ENCODE measurements at regions not wholly inside any gene's neighbourhood (a gene's known extent, or its start where the extent isn't known, plus 50 kb on each side); places are given as distances from the start of the nearest gene placed in this dataset.
A peak's percentile ranks its signal among the peaks of the same experiment; 100 is the strongest.
"Not testable (repeated sequence)": the region's sequence is repeated elsewhere in the genome, so short reads cannot be mapped to it uniquely, and the experiment has no call there.

DNA sequence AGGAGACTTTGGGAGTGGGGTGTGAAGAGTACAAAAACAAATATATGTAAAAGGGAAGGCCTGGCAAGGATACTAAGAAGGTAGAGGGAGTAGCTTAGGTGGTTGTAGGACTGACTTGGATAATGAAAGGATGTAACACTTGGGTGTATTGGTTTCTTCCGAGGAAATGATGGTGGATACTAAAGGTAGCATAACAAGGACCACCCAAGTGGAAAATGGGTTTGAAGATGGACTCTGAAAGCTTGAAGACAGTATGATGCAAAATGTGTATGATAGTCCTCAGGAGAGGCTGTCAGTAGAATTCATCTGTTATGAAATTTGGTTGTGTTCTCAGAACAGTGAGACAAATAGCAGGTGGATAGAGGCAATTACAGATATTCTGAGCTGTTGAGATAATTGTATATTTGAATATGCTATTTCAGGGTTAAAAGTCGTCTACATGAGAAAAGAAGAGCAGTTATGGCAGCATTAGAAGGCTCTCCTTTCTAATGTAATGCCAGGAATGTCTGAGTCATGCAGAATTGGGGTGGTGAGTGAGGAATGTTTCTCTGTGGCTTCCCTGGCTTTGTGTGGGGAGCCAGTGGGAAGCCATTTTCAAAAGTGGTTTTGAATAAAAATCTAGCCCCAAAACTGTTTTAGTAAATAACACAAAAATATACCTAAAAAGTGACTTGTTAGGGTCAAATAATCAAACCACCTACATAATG, 75.6 kb downstream of the FHIP1A start:
- DNase-seq (ENCODE audit: low read depth): peak; percentile 77

DNA sequence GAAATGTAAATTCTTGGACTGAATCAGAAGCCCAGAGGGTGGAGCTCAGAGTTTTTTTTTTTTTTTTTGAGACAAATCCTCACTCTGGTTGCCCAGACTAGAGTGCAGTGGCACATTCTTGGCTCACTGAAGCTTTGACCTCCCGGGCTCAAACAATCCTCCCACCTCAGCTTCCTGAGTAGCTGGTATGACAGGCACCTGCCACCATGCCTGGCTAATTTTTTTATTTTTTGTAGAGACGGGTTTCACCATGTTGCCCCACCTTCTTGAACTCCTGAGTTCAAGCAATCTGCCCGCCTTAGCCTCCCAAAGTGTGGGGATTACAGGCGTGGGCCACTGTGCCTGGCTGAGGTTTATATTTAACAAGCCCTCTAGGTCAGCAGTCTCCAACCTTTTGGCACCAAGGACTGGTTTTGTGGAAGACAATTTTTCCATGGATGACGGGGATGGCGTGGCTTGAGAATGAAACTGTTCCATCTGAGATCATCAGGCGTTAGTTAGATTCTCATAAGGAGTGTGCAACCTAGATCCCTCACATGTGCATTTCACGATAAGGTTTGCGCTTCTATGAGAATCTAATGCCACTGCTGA, 76.7 kb downstream of the FHIP1A start:
- TF ChIP-seq, protein P1, sequence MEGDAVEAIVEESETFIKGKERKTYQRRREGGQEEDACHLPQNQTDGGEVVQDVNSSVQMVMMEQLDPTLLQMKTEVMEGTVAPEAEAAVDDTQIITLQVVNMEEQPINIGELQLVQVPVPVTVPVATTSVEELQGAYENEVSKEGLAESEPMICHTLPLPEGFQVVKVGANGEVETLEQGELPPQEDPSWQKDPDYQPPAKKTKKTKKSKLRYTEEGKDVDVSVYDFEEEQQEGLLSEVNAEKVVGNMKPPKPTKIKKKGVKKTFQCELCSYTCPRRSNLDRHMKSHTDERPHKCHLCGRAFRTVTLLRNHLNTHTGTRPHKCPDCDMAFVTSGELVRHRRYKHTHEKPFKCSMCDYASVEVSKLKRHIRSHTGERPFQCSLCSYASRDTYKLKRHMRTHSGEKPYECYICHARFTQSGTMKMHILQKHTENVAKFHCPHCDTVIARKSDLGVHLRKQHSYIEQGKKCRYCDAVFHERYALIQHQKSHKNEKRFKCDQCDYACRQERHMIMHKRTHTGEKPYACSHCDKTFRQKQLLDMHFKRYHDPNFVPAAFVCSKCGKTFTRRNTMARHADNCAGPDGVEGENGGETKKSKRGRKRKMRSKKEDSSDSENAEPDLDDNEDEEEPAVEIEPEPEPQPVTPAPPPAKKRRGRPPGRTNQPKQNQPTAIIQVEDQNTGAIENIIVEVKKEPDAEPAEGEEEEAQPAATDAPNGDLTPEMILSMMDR (IDR thresholded peaks at IDR 0.05; ENCODE audit: insufficient read depth, low read length, severe bottlenecking): no peak
- H3K36me3 ChIP-seq (ENCODE audit: control insufficient read depth, insufficient read depth, low read length): peaks cover 1% of the 10 kb centered on the region
- no peaks in the 10 kb centered on the region for H3K27me3 ChIP-seq (ENCODE audit: control insufficient read depth, insufficient read depth, low read length)
- DNase-seq (ENCODE audit: low read depth) (no peak), FAIRE-seq (no peak)
- H3K4me3 ChIP-seq (ENCODE audit: low read depth, low read length): no peak overlapping the region

More for the DNA sequence above, 75.6 kb downstream of the FHIP1A start:
- FAIRE-seq: peak; percentile 70
- TF ChIP-seq, protein P1 (IDR thresholded peaks at IDR 0.05; ENCODE audit: insufficient read depth, low read length, severe bottlenecking): no peak
- Histone ChIP-seq H3K27me3 (ENCODE audit: control insufficient read depth, insufficient read depth, low read length) (no peaks in the 10 kb centered on the region), H3K36me3 (ENCODE audit: control insufficient read depth, insufficient read depth, low read length) (peaks cover 1% of the 10 kb centered on the region), H3K4me3 (ENCODE audit: low read depth, low read length) (no peak overlapping the region)

DNA sequence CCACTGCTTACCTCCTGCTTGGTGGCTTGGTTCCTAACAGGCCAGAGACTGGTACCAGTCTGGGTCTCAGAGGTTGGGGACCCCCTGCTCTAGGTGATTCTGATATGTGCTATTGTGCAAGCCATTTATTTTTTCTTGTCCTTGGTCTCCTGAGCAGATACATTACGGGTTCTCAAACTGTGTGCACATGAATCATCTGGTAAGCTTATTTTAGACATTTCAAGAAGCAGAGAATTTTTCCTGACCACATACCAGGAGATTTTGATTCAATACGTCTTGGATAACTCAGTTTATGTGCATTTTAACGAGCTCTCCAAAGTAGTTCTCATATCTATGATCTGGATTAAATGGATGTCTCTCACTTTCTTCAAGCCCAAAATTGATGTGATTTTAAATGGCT, 77.2 kb downstream of the FHIP1A start:
- Histone ChIP-seq H3K27me3 (ENCODE audit: control insufficient read depth, insufficient read depth, low read length) (no peaks in the 10 kb centered on the region), H3K4me3 (ENCODE audit: low read depth, low read length) (no peak overlapping the region), H3K36me3 (ENCODE audit: control insufficient read depth, insufficient read depth, low read length) (peaks cover 1% of the 10 kb centered on the region)
- FAIRE-seq: no peak
- DNase-seq (ENCODE audit: low read depth): no peak
- TF ChIP-seq, protein P1 (IDR thresholded peaks at IDR 0.05; ENCODE audit: insufficient read depth, low read length, severe bottlenecking): no peak

DNA sequence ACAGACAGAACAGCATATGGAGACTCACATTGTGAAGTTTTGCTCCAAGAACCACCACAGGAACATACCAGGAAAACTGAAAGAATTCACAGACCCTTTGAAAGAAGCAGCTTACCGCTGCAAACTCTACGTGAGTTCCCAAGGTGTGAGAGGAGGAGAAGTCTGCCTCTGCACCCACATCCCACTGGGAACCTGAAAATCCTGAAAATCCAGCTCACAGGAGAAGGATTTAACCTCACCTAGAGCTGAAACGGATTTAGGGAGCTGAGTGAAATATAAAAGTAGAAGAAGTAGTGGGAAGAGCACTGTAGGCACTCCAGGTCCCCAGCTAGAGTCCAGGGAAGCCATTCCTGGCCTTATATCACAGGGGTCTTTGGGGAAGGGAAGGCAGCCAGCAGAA, 80.0 kb downstream of the FHIP1A start:
- TF ChIP-seq, protein P1 (IDR thresholded peaks at IDR 0.05; ENCODE audit: insufficient read depth, low read length, severe bottlenecking): no peak
- H3K27me3 ChIP-seq (ENCODE audit: control insufficient read depth, insufficient read depth, low read length): no peaks in the 10 kb centered on the region
- H3K4me3 ChIP-seq (ENCODE audit: low read depth, low read length): no peak overlapping the region
- DNase-seq (ENCODE audit: low read depth) (no peak), FAIRE-seq (no peak)
- H3K36me3 ChIP-seq (ENCODE audit: control insufficient read depth, insufficient read depth, low read length): peaks cover 1% of the 10 kb centered on the region

DNA sequence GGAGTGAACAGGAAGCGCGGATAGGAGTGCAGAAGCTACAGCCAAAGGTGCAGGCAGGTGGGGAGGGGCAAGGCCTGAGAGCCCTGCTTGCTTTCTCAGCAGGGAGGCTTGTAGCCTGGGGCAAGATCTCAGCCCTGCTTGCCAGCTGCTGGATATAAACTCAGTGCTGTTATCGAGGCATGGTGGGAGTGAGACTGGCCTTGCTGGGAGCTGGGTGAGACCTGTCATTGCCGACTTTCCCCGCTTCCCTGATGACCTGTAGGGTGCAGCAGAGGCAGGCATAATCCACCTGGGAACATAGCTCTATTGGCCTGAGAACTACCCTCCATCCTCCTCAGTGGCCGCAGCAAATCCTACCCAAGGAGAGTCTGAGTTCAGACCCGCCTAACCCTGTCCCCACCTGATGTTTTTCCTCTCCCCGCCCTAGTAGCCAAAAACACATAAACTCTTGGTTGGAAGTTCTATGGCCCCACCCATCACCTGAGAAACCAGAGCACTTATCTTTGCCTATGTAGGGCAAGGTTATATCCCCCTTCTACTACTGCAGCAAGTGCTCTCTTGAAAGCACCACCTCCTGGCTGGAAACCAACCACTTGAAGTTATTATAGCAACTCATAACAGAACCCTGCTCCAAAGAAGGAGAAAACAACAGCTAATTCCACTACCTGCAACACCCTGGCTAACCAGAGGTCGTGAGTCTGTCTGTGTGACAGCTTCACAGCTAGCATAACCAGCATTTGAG, 80.7 kb downstream of the FHIP1A start:
- no peaks in the 10 kb centered on the region for H3K27me3 ChIP-seq (ENCODE audit: control insufficient read depth, insufficient read depth, low read length)
- DNase-seq (ENCODE audit: low read depth): no peak
- H3K4me3 ChIP-seq (ENCODE audit: low read depth, low read length): no peak overlapping the region
- TF ChIP-seq, protein P1 (IDR thresholded peaks at IDR 0.05; ENCODE audit: insufficient read depth, low read length, severe bottlenecking): no peak
- peaks cover 1% of the 10 kb centered on the region for H3K36me3 ChIP-seq (ENCODE audit: control insufficient read depth, insufficient read depth, low read length)
- FAIRE-seq: no peak

DNA sequence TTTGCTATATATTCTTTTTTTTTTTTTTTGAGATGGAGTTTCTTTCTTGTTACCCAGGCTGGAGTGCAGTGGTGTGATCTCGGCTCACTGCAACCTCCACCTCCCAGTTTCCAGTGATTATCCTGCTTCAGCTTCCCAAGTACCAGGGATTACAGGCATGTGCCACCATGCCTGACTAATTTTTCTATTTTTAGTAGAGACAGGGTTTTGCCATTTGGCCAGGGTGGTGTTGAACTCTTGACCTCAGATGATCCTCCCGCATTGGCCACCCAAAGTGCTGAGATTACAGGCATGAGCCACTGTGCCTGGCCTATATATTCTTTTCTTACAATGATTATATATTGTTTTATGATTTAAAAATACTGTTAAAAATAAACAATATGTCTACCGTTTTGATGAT, 86.6 kb downstream of the FHIP1A start:
- H3K27me3 ChIP-seq (ENCODE audit: control insufficient read depth, insufficient read depth, low read length); H3K36me3 ChIP-seq (ENCODE audit: control insufficient read depth, insufficient read depth, low read length); FAIRE-seq; H3K4me3 ChIP-seq (ENCODE audit: low read depth, low read length); DNase-seq (ENCODE audit: low read depth): not testable (repeated sequence)

DNA sequence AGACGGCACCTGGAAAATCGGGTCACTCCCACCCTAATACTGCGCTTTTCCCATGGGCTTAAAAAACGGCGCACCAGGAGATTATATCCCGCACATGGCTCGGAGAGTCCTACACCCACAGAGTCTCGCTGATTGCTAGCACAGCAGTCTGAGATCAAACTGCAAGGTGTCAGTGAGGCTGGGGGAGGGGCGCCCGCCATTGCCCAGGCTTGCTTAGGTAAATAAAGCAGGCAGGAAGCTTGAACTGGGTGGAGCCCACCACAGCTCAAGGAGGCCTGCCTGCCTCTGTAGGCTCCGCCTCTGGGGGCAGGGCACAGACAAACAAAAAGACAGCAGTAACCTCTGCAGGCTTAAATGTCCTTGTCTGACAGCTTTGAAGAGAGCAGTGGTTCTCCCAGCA, 102.6 kb downstream of the FHIP1A start:
- not testable (repeated sequence) for FAIRE-seq; H3K36me3 ChIP-seq (ENCODE audit: control insufficient read depth, insufficient read depth, low read length); H3K4me3 ChIP-seq (ENCODE audit: low read depth, low read length); H3K27me3 ChIP-seq (ENCODE audit: control insufficient read depth, insufficient read depth, low read length); DNase-seq (ENCODE audit: low read depth)

Measured in bronchial epithelial cell (primary cell).